Coronary artery (tissue), 2 donors: ENCODE measurements at regions not wholly inside any gene's neighbourhood (a gene's known extent, or its start where the extent isn't known, plus 50 kb on each side); places are given as distances from the start of the nearest gene placed in this dataset.

ENCODE experiments used
- DNase-seq: peaks from one replicate; pipeline ENCODE4 v3.0.0-alpha.2; 2017; ENCODE audit warnings: low spot score
- H3K27ac ChIP-seq, 2 donors: fragments of 200-600 bp; sonication (generic); one replicate each; pipeline ENCODE4 v1.5.1; 2016 to 2019
- H3K4me3 ChIP-seq: fragments of 200-600 bp; sonication (generic); 2 replicates; pipeline ENCODE4 v1.5.1; 2016; ENCODE audit warnings: mild to moderate bottlenecking, moderate library complexity
- TF ChIP-seq, protein P1 (sequence below): fragments of 200-600 bp; sonication (generic); IDR thresholded peaks from one replicate; pipeline ENCODE4 v1.5.1; 2019; ENCODE audit warnings: antibody characterized with exemption

DNA sequence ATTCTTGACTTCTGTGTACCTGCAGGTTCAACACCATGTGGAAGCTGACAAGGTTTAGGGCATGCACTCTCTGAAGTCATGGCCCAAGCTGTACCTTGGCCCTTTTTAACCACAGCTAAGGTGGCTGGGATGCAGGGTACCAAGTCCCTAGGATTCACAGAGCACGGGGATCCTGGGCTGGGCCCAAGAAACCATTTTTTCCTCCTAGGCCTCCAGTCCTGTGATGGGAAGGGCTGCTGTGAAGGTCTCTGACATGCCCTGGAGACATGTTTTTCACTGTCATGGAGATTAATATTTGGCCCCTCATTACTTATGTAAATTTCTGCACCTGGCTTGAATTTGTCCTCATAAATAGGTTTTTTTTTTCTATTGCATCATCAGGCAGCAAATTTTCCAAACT lies 937.5 kb upstream of the ROBO1 start:
- H3K27ac ChIP-seq, result no peak overlapping the region
- no peak overlapping the region for H3K4me3 ChIP-seq
- TF ChIP-seq, protein P1, sequence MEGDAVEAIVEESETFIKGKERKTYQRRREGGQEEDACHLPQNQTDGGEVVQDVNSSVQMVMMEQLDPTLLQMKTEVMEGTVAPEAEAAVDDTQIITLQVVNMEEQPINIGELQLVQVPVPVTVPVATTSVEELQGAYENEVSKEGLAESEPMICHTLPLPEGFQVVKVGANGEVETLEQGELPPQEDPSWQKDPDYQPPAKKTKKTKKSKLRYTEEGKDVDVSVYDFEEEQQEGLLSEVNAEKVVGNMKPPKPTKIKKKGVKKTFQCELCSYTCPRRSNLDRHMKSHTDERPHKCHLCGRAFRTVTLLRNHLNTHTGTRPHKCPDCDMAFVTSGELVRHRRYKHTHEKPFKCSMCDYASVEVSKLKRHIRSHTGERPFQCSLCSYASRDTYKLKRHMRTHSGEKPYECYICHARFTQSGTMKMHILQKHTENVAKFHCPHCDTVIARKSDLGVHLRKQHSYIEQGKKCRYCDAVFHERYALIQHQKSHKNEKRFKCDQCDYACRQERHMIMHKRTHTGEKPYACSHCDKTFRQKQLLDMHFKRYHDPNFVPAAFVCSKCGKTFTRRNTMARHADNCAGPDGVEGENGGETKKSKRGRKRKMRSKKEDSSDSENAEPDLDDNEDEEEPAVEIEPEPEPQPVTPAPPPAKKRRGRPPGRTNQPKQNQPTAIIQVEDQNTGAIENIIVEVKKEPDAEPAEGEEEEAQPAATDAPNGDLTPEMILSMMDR, result no peak
- no peak for DNase-seq

DNA sequence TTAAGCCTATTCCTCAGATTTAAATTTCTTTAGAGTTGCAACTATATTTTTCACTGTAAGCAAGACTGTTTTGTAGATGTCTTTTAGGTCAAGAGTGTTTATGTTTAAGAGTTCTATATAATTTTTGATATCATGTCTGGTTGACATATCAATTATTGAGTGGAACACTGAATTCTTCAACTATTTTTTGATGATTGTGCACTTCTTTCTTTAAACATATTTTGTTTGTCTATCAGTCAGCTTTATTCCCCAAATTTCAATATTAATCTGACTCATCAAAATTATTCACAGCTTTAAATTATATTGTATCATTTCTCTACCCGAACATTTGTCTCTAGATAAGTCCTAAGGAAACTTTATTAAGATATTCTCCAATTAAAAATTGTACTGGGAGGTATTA lies 933.6 kb upstream of the ROBO1 start:
- no peak overlapping the region for H3K27ac ChIP-seq

DNA sequence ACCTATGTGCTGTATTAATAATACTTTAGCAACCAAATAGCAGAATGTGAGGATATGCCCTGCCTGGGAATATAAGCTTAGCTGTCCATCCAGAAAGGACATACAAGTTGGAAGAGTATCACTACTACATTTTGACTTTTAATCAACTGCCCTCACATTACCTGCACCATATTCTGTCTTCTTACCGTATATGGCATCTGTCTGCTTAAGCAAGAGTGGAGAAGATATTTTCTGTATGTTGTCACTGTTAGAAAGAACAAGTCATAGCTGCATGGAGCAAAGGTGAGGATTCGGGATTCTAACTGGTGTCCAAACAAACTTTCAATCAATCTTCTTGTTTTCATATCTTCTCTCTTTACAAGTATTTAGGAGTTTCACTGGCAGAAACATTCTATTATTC lies 929.5 kb upstream of the ROBO1 start:
- no peak for DNase-seq
- H3K4me3 ChIP-seq, result no peak overlapping the region
- TF ChIP-seq, protein P1, result no peak
- no peak overlapping the region for H3K27ac ChIP-seq

More for the DNA sequence above, 933.6 kb upstream of the ROBO1 start:
- H3K4me3 ChIP-seq, result no peak overlapping the region
- TF ChIP-seq, protein P1, result no peak
- DNase-seq, result no peak

DNA sequence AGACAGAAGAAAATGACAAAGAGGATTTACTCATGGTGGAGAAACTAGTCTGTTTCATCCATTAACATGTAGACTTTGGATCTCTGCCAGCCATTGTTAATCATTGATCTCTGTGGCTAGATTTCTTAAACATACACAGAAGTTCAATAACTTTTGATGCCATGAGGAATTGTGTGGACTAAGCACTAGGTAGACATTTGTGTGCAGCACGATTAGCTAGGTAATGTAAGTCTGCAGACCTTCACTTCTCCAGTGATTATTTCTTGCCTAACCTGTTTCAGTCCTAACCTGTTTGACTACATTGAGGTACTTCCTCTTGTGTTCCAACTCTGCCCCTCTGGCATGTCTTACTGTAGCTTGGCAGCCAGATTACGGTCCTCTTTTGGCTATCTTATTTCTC lies 928.5 kb upstream of the ROBO1 start:
- Histone ChIP-seq H3K27ac (no peak overlapping the region), H3K4me3 (no peak overlapping the region)
- TF ChIP-seq, protein P1, result no peak
- no peak for DNase-seq

DNA sequence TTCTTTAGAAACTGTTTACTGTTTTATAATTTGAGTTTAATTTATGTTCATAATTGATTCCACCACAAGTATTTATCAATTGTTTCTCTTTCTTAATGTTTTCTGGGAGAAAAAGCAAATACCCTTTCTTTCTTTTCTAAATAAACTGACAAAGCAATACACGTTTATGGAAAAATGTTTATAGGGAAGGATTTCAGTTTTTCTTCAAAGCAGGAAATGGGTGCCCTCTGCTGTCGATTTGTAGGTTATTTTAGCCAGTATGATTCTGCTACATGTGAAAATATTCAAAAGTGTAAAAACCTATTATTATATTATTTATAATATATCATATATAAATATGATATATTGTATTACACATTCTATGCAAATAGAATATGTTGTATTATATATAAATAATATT lies 921.0 kb upstream of the ROBO1 start:
- no peak for DNase-seq
- TF ChIP-seq, protein P1, result no peak
- no peak overlapping the region for H3K4me3 ChIP-seq

DNA sequence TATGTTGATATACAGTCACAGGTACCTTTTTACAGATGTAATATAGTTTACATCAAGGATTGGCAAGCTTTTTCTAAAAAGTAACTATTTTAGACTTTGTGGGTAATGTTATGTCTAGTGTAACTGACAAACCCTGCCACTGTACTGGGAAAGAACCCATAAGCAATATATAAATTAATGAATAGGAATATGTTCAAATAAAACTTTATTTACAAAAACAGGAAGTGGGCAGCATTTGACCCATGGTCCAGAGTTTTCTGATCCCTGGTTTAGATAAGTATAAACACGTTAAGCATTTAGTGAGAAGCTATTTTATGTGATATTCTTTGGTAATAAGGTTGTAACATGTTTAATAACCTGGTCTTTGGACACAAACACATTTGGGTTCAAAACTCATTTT lies 915.2 kb upstream of the ROBO1 start:
- H3K4me3 ChIP-seq, result no peak overlapping the region
- no peak overlapping the region for H3K27ac ChIP-seq
- no peak for DNase-seq
- TF ChIP-seq, protein P1, result no peak

More for the DNA sequence above, 921.0 kb upstream of the ROBO1 start:
- H3K27ac ChIP-seq, result no peak overlapping the region

DNA sequence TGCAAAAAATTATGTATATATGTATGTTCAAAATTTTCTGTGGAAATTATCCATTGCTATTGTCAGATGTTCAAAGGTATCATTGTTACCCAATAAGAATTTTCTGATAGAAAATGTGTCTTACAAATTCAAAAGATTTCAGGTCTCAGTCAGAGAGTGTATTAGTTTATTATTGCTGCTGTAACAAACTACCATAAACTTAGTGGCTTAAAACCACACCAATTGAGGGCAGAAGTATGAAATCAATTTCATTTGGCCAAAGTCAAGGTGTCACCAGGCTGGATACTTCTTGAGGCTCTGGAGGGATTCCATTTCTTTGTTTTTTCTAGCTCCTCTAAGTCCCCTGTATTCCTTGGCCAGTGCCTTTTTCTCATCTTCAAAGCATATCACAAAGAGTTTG lies 914.4 kb upstream of the ROBO1 start:
- Histone ChIP-seq H3K27ac (no peak overlapping the region), H3K4me3 (no peak overlapping the region)
- TF ChIP-seq, protein P1, result no peak
- no peak for DNase-seq
